Epithelial cell of prostate (primary cell): ENCODE measurements at regions not wholly inside any gene's neighbourhood (a gene's known extent, or its start where the extent isn't known, plus 50 kb on each side); places are given as distances from the start of the nearest gene placed in this dataset.
A peak's percentile ranks its signal among the peaks of the same experiment; 100 is the strongest.

Experiments
- DNase-seq: peaks from one replicate; pipeline ENCODE4 v3.0.0-alpha.2; 2011; ENCODE audit warnings: low read depth, low spot score
- H3K27ac ChIP-seq: fragments of 450-650 bp; 2 replicates; pipeline ENCODE4 v1.5.1; 2017; ENCODE audit warnings: mild to moderate bottlenecking

DNA sequence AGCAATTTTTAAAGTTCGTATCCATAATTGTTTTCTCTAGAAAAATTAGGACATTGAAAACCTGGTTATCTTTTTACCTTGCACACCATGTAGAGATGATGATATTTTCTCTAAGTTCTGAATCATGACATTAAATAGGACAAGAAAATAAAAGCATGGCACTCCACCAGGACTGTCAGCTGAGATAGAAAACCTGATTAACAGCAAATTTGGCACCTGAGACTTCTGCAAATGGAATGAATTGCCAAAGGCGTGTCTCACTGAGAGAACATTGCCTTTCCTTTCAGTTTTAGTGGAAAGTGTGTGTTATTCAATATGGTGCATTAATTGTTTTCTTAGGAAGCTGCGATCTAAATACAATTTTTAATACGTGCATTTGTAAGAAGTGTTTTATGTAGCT is 164.7 kb downstream of the LRRC30 start:
- H3K27ac ChIP-seq = no peak overlapping the region
- DNase-seq = no peak

DNA sequence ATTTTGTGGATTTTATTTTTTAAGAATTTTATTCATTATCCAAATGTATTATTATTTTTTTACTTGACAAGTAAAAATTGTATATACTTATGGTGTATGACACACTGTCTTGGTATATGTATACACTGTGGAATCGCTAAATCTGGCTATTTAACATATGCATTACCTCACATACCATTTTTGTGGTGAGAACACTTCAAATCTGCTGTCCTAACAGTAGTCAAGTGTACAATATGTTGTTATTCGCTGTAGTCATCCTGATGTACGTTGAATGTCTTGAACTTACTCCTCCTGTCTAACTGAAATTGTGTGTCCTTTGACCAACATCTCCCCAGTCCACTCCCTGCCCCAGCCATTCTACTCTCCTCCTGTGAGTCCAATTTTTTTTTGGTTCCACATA is 153.2 kb upstream of the PTPRM start:
- peak overlapping the region; percentile 70 for H3K27ac ChIP-seq
- no peak for DNase-seq

DNA sequence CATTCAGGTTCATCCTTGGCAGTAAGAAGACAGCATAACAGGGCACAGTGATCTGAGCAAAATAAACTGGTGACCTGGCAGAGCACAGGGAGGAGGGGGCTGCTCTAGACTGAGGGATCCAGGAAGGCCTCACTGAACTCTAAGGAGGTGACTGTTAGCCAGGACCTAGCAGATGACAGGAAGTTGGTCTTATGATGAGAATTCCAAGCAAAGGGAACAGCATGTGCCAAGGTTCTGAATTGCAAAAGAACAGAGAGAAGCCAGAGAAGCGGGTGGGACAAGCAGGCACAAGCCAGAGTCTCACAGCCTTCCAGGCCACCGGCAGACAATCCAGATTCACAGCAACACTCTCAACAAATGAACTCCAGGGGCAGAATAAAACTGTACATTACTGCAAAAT is 152.7 kb upstream of the PTPRM start:
- H3K27ac ChIP-seq = peak overlapping the region; percentile 70
- no peak for DNase-seq

DNA sequence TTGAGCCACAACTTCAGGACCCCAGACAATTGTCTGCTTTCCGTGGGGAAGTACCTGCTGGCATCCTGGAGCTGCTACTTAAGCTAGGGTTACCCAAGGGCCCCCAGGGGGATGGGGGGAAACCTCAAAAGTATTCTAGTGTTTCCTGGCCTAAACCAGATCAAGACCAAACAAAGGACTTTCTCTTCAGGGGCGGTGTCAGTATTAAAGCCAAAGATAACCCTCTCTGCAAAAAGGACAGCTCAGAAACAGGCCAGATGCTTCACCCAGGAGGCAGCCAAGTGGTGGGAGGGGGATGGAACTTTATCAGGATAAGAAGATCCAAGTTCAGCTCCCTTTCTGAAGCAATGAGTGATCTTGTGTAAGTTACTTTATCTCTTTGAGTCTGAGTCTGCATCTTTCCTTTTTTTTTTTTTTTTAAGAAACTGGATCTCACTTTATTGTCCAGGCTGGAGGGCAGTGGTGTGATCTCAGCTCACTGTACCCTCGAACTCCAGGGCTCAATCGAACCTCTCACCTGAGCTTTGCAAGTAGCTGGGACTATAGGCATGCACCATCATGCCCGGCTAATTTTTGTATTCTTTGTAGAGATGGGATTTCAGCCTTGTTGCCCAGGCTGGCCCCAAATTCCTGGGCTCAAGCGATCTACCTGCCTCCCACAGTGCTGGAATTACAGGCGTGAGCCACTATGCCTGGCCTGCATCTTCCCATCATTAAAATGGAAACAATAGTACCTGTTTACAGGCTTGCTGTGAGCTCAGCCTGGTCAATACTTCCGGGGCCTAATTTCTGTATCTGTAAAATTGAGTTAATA is 151.8 kb upstream of the PTPRM start:
- peak overlapping the region; percentile 70 for H3K27ac ChIP-seq
- no peak for DNase-seq

DNA sequence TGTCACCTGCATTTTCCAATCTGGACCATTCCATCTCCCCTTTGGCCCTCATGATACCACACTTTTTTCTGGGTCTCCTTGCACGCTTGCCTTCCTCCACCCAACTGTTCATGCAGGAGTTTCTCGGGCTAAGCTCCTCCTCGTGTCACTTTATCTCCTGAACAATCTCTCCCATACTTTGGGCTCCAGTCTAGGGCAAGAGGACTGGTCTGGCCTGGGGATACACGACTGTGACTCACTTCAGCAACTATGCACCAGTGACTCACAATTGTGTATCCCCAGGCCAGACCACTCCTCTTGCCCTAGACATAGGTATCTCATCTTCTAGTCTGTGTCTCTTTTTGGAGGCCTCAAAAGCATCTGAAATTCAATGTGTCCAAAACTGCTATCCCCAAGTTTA is 149.4 kb upstream of the PTPRM start:
- peak; percentile 71 for DNase-seq

DNA sequence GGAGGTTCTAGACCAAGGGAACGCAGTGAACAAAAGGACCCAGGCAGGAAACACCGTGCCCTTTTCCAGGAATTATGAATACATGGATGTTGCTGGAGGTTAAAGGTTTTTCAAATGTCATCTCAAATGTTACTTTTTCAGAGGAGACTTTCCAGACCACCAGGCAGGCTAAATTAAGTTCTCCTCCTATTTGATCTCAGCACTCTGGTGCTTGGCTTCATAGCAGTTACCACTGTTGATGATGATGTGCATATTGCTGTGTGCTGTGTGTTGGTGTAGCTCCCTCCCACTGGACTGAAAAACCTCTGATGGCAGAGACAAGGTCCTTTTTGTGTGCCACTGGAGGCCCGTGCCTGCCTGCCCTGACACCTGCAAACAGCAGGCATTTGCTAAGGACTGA is 137.3 kb upstream of the PTPRM start:
- DNase-seq = no peak
- no peak overlapping the region for H3K27ac ChIP-seq

More for the DNA sequence above, 149.4 kb upstream of the PTPRM start:
- peak overlapping the region; percentile 20 for H3K27ac ChIP-seq

DNA sequence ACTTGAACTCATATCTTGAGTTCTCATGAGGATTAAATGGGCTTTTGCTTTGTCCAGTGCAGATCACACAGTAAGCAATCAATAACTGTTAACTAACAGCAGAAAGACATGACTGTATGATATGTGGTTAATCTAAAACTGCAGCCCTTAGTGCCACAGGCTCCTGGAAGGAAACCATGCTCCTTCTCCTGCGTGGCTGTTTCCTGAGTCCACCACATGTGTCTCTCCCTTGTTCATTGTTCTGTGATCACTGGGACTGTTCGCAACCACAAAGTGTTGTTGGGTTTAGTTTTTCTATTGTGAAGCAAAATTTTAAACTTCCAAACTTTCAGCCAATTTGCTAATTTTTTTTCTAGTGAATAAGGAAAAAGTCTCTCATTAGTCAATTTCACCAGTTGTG is 130.9 kb upstream of the PTPRM start:
- H3K27ac ChIP-seq = no peak overlapping the region
- DNase-seq = no peak

DNA sequence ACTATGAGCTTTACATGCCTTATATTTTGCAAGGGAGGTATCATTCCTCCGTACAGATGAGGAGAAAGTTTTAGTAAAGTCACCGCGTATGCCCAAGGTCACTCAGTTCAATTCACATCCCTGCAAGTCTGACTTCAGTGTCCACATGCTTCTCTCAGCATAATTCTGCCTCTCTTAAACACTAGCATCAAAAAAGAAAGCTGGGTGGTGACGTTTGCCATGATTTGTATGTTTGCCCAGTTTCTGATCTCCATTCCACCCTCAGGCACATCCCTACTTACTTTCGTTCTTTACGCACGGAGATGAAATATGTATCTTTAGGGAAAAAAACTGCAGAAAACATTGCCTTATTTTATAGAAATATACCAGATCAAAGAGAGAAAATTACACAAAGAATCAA is 129.2 kb upstream of the PTPRM start:
- H3K27ac ChIP-seq = no peak overlapping the region
- DNase-seq = no peak

DNA sequence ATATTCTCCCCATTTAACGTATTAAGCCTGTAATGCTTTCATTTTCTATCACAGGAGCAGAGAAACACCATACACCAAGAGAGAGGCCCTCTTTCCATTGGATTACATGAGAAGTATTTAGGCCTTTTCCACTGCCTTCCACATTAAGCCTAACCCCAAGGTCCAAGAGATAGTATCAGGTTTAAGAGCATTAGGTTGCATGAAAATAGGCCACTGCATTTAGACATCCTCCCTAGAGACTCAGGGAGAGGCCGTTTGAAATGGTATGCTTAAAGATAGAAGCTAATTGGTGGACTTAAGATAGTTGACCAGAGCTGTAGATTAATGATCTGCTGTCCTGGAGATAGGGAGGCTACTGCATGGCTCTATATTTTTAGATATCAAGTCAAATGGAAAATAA is 128.5 kb upstream of the PTPRM start:
- DNase-seq = no peak
- H3K27ac ChIP-seq = no peak overlapping the region

DNA sequence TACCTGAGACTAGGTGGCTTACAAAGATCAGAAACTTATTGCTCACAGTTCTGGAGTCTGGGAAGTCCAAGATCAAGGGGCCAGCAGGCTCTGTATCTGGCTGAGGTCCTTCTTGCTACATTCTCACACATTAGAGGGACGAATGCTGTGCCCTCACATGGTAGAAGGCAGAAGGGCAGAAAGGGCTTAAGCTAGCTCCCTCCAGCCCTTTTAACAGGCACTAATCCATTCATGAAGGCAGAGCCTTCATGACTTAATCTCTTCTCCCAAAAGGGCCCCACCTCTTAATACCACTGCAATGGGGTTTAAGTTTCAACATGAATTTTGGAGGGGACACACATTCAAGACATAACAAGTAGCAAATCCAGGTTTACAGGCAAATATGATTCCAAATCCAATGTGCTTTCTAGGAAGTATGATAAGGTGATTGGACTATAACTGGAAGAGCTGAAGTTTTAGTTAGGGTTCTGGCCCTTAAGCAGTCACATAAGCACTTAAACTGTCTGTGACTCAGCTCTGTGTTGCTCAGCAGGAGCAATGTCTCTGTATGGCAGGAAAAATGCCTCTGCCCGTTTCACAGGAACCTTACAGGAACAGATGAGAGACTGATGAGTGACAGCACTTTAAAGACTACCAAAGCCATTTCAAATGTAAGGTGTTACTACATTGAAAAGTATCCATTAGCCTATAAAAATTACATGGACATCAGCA is 119.6 kb upstream of the PTPRM start:
- DNase-seq = peak; percentile 14

DNA sequence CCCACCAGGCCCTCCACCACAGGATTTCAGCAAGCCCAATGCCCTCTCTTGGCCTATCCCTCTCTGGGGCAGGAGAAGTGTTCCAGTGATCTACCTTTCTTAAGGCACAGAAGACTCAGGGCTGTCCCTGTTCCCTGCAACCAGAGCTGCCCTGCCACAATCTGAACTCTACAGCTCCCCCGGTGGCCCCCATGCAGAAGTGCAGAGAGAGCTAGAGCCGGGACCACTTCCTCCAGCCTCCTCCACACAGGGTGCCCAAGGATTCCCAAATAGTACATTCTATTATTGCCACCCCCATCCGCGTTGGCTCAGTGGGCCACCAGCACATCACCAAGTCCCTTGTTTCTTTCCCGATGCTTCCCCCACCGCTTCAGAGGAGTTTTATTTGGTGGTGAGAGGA is 114.8 kb upstream of the PTPRM start:
- DNase-seq = no peak
- no peak overlapping the region for H3K27ac ChIP-seq

More for the DNA sequence above, 119.6 kb upstream of the PTPRM start:
- no peak overlapping the region for H3K27ac ChIP-seq

DNA sequence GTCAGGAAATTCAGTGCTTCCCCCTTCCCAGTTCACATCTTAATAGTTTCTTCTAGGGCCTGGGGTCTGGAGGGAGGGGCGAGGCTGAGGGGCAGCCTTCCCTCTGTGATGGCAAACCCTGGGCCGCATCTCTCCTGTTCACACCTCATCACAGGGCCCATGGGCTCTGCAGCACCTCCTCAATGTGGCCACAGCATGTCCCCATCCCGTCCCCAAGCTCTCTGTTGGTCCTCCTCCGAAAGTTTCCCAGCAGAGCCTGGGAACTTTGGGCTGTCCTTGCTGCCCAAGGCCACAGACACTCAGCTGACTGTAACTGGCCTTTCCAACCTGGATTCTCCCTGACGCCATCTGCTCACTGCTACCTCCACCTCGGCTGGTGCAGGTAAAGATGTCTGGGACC is 112.7 kb upstream of the PTPRM start:
- no peak for DNase-seq
- no peak overlapping the region for H3K27ac ChIP-seq

DNA sequence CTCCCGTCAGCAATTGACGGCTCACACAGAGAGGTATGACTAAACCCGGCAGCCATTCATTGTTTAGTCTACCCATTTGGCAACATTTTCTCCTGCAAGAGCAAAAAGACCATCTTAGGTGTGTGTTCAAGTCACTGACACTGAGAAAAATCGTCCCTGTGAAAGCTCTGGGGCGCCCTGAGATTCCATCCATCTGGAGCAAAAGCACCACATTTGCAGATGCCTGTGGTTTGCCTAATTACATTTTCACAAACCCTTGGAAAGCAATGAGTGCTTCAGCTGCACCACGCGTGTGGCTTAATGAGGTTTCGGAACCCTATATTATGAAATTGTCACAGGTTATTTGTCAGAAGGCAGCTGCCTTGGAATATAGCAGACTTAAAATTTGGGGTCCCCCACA is 110.7 kb upstream of the PTPRM start:
- no peak for DNase-seq
- H3K27ac ChIP-seq = no peak overlapping the region

DNA sequence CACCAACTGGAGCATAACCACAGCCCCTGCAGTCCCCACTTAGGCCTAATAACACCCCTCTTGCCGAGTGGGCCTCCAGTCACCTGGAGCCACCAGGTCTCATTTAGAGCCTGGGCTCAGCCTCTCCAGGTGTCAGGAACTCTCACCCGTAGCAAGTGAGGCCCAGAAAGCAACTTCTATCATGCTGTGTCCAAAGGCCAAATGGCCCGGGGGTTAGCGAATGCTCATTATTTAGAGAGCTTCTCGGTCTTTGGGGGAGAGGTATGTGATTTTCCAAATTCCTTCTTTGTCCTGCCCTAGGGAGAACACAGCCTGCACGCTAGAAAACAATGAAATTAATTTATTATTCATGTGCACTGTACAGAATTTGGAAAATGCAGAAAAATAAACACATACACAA is 109.9 kb upstream of the PTPRM start:
- DNase-seq = no peak

DNA sequence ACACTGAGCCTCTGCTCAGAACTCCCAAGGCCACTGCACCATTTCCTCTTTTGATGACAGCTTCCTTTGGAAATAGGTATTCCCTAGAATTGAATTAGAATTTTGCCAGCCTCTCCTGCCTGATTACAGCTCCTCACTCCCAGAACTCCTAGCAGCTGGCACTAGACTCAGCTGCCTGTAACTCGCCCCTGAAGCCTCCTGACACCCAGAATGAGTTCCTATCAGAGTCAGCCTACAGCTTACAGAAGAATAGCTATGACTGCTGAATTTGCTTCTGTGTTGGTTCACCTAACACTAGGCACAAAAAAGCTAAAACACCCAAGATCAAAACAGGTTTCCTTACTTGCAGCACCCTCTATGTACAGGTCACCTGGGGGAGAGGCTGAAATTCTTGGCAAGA is 108.2 kb upstream of the PTPRM start:
- no peak for DNase-seq
- H3K27ac ChIP-seq = no peak overlapping the region

More for the DNA sequence above, 109.9 kb upstream of the PTPRM start:
- no peak overlapping the region for H3K27ac ChIP-seq

DNA sequence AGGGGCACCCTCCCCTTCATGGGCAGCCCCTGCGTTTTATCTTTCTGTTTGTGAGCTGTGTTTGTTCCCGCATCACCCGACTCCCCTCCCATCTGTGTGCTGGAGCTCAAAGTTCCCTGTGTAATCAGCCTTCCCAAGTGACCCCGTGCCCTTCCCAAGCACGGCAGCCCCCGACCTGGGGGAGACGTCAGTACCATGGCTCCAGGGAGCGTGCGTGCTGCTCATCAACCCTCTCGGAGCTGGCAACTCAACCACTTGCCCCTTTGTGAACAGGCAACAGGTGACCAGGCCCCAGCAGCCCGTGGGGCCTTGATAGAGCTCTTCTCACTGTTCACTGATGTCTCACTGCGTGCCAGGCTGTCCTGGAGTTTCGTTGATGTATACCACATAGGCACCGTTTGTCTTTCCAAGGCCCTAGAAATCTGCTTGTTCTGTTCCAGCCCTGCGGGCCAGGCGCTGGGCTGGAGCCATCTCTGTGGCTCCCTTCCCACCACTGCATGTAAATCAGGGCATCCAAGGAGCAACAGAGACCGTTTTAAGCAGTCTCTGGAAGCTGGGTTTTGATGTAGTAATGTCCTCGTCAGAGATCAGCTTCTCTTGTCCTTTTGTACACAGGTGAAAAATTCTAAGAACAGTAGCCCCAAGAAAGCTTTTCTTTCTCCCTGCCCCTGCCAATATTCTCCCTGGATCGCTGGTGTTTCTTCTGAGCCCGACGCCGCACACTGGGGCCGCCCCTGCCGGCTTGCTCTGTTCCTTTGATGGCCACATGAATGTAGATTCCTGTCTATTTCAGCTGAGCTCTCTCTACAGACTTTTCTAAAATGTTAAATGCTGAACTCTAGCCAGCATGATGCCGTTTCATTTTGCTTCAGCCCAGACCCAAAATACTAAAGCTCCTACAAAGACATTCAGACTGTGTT is 107.0 kb upstream of the PTPRM start:
- H3K27ac ChIP-seq = no peak overlapping the region
- no peak for DNase-seq

DNA sequence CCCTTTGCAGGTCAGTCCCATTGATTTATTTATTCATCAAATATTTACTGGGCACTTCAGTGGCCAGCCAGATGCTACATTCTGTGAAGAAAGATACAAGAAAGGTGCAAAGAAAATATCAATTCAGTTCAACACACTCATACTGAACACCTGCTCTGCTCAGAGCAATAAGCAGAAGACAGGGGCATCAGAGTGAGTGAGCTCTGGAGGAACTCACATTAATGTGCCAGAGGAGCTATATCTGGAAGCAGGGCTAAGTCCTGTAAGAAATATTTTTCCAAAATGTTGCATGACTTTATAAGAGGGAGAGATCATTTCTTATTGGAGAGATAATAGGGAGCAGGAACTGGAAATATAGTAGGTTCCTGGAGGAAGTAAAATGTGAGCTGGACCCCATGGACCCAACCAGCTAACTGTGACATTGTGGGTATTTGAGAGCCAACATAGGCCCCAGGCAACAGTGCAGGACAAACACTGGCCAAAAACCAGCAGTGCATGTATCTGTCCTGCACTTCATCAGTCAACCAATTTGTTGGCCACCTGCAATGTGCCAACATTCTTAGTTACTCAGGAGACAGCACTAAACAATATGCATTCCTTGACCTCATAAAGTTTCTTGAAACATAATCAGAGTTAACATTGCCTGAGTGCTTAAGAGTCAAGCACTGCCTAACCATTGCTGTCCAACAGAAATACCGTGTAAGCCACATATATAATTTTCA is 102.7 kb upstream of the PTPRM start:
- H3K27ac ChIP-seq = no peak overlapping the region
- DNase-seq = no peak

DNA sequence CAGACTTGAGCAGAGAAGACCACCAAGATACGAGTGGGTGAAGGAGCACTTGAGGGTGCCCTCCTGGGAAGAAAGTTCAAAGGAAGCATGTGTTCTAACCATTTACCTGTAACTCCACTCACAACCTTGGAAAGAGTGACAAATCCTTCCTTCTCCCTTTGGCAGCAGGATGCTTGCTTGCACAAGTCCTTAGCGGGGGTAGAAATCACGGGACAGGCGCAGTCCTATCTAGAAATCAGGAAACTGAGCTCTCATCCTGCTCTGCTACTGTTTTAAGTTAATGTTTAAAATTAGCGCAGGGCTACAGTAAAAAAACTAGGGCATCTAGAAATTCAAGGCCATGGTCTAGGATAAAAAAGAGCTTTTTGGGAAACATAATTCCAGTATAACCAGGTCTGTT is 100.9 kb upstream of the PTPRM start:
- no peak overlapping the region for H3K27ac ChIP-seq
- DNase-seq = no peak

DNA sequence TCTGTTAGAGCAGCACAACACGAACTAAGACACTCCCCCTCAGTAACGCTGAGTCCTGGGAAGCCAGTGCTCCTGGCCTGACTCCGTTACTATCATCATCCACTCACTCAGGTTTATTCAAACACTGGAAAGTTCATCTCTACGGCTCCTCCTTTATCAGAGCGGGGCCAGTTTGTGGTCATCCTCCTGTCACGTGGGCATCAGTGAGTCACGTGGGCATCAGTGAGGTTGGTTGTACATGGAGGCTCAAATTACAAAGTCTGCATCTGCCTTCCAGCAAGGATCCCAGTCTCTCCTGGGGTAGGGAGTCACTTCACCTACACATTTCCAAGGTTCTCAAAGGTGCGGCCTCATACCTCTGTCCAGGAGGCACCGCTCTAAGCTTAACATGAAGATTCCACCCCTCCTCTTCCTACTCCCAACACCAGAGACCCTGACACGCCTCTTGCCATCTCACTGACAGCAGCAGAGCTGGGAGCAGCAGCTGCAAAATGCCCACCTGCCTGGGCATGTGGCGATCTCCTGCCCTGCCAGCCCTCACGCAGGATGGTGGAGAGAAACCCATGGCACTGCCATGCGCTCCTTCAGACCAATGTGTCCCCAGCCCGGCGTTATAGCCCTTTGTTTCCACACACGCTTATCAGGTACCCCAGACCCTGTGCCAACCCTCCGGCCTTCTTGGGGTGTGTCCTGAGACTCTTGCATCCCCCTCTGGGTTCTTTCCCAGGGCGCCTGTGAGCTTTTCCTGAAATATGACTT is 99.2 kb upstream of the PTPRM start:
- no peak overlapping the region for H3K27ac ChIP-seq
- DNase-seq = no peak
